HG03378 (cell line): ENCODE measurements at regions not wholly inside any gene's neighbourhood (a gene's known extent, or its start where the extent isn't known, plus 50 kb on each side); places are given as distances from the start of the nearest gene placed in this dataset.
"Not testable (repeated sequence)": the region's sequence is repeated elsewhere in the genome, so short reads cannot be mapped to it uniquely, and the experiment has no call there.

Experiments
- ATAC-seq: cut with Tn5 transposase; IDR thresholded peaks from one replicate; pipeline ENCODE4 v1.9.1; 2021; ENCODE audit warnings: mild to moderate bottlenecking, moderate library complexity; ENCODE audit not compliant: unreplicated experiment

DNA sequence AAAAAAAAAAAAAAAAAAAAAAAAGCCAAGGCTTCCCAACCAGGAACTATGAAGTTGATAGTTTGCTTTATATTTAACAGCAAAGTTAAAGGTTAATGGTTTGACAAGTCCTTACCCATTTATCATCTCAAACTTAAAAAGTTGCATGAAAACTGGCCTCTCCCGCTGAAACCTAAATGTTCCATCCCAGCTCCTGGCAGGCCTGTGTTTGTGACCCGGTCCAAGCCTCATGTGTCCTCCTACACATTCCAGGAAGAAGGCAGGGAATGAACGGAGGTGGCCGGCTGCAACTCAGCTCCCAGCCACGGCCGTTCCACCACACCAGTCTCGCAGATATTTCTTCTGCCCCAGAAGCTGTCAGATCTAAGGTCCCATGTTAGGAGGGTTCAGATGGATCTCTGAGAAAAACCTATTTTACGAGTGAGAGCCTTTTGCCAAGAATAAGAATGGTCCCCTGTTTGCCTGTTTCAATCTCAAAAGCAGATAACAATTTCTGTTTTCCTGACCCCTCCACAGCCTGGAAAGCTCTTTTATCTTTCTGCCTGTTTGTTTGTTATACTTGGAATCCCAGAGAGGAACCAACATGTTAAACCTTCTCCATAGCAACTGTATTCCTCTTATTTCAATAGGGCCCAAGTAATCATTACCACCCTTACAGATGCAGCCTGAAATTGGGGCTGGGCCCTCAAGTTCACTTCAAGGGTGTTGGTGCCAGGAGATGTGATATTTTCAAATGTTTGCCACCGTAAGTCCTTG is 56.5 kb downstream of the KCTD12 start:
- no peak for ATAC-seq

DNA sequence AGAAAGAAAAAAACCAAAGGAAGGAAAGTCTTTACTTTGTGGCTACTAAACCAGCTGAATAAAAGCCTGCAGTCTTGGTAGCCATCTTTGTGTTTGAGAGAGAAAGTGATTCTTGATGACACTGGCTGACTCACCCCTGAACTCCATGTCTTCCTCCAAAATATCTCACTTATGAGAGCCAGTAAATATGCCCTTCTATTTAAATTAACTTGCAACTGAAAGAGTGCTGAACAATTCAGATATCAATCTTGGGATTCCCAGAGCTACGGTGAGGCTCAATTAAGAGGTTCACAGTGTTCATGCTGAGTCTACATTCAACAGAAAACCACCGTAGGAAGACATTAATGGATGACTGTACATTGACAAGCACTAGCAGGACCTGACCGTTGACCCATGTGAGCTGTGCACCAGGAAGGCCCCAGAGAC is 57.9 kb downstream of the KCTD12 start:
- peak; percentile 79 for ATAC-seq

DNA sequence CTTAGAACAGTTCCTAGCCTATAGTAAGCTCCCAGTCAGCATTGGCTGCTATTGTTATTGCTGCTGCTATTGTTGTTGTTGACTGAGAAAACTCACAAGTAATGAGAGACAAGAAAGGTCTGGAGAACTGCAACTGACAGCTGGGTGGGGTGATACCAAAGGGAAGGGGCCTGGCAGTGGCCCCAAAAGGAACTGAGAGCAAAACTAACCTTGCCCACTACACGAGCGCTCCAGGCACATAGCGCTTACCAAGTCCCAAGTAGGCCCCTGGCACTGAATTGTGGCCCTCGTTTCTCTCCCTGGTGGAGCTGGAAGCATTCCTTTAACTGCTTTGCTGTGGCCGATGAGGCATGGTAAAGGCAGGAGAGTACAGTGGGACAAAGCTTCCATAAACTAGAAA is 59.7 kb downstream of the KCTD12 start:
- no peak for ATAC-seq

DNA sequence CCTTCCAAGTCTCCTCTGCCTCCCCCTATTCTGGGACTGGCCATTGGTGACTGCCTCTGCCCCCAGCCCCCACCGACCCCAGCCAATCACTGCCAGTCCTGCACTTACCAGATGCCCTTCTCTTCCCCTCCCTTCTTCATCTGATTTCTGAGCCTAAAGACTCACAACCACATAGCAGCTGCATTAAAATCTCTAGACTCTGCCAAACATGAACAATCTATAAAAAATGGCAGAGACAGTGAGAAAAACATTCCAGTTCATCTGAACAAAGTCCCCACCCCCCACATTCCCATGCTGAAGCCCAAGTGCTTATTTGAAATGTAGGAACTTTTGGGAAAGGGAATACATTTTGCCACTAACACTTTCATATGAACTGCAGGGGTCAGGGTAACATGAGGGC is 60.8 kb downstream of the KCTD12 start:
- ATAC-seq: no peak

GRCh38 chr13:76823969-76824368 is 62.2 kb downstream of the KCTD12 start:
- no peak for ATAC-seq

DNA sequence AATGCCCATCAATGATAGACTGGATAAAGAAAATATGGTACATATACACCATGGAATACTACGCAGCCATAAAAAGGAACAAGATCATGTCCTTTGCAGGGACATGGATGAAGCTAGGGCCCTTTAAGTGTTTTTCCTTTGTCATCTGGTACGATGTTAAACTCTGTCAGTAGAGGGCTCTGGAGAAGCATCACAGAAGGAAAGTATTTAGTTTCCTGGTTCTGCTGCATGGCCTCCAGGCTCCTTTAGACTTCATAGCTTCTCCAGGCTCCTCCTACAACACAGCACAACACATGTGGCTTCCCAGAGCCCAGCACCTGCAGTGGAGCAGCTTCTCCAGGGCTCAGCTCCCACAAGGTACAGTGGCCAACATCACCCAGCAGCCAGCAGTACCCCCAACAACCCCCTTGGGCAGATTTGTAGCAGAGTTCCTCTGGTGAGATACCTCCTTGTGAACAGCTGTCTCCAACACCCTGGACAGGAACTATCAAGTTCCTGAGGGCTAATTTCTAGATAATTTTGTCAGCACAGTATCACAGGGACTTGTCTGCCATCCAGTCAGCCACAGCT is 63.4 kb downstream of the KCTD12 start:
- peak; percentile 73 for ATAC-seq

GRCh38 chr13:76821222-76821621 is 65.0 kb downstream of the KCTD12 start:
- ATAC-seq: not testable (repeated sequence)

DNA sequence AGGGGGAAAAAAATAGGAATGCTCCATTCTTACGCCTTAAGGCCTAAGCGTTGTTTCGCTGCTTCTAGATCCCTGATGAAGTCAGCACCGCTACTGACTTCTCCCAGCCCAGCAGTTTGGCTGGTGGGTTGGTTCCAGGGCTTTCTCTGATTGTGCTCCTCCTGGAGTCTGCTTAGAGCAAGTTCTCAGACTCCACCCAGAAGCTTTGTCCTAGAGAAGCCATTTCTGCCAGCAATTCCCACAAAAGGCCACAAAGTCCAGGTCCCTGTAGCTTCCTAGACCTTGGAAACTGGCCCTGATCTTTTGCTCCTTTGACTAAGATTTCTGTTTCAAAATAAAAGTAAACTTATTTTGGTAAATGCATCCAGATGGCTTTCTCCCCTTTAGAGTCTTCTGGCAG is 65.4 kb downstream of the KCTD12 start:
- no peak for ATAC-seq

DNA sequence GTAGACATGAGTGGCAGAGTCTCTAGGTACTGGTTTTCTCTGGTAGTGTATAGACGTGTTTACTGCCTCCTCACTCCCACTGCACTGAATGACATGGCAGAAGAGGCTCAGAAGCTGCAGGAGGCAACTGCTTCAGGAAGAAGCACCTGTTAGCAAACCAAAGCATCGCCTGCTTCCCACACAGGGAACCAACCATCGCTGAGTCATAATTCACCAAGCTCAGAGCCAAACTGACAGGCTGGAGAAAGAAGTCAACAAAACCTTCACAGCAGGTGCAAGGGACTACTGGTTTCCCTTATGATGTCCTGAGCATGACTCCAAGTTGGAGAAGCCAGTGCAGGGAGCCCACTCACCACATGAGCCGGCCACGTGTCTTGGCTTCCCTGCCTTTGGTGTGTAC is 69.8 kb downstream of the KCTD12 start:
- peak; percentile 45 for ATAC-seq

- ATAC-seq: no peak
These were observed 70.9 kb downstream of the KCTD12 start for GRCh38 chr13:76815344-76815743.

GRCh38 chr13:76813891-76814290 is 72.3 kb downstream of the KCTD12 start:
- ATAC-seq: no peak

DNA sequence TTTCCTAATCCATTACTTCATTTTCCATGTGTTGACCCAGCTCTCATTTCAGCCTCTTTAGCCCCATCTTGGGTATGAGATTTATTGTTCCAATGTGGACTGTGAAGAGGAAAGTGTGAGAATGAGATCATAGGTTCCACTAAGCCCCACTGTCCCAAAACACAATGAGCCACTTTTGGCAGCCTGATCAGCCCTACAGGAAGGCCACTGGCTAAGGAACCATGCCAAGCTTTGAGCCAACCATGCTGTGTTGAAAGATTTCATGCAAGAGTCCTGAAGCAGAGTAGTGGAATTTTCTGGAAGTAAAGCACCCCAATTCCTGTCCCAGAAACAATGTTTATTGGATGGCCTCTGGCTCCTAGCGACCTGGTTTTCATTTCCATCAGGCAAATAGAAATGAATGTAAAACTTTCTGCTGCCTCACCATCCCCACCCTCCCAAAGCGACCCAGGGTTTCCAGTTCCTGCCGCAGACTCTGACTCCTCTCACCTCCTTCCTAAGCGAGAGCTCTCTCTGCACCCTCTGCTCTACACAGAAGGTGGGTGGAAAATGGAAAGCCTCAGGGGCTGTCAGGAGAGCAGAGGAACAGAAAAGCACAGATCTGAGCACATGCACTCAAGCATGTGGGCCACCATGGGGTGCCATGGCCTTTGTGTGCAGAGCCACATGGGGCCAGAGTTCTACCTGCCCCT is 73.1 kb downstream of the KCTD12 start:
- ATAC-seq: no peak

DNA sequence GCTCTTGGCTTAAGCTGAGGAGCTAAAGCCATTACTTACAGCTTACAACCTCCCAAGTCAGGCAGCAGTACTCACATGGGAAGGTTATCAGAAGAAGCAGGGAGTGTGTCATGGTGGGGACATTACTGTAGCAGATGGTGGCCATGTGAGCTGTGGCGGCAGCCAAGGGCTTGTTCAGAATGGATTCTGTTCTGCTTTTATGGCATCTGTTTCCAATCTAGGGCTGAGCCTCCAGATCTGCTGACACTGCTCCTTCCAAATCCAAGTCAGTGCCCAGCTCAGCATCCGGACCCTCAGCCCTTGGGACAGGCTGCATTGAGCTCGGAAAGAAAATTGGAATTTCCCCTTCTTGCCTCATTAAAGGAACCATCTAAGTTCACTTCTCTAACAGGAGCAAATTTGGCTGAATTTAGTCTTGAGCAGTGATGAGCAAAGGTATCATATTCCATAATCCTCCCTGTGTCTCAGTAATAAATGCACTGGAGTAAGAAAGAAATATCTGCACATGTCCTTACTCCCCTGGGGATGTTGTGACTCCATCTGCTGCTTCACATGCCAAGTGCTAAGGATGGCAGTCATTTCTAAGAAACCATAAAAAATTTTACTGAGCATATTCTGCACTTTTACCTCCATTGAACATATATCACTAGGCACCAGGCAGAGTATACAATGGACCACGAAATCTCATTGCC is 73.9 kb downstream of the KCTD12 start:
- no peak for ATAC-seq

DNA sequence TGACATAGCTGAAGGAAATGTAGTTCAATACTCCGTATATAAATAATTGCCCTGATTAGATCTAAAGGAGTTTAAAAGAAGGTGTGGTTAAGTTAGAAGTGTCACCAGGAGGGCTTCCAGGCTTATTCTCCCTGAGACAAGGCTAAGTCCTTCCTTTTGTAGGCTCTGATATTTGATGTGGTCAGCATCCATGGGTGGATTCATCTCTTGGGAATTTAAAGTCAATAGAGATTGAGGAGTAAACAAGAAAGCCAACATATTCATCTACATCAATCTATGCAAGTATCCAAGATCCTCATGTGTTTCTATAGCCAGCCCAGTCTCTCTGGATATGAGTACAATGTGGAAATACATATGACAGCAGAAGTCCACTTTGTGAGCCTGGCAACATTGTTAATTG is 76.8 kb downstream of the KCTD12 start:
- ATAC-seq: no peak

DNA sequence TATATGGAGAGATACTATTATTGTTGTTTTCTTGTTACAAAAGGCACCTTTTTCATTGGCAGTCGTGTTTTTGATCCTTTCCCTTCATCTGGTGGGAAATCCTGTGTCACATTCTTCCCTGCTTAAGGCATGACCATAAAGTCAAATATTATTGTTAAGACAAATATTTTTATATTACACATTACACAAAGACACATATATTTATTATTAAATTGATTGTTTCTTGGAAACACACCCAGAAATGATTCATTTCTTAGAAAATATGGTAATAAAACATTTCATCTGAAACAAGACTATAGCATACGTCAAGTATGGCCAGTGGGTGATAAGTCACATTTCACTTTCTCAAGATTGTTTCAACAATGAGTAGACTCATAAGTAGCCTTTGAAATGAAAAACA is 77.3 kb downstream of the KCTD12 start:
- no peak for ATAC-seq

DNA sequence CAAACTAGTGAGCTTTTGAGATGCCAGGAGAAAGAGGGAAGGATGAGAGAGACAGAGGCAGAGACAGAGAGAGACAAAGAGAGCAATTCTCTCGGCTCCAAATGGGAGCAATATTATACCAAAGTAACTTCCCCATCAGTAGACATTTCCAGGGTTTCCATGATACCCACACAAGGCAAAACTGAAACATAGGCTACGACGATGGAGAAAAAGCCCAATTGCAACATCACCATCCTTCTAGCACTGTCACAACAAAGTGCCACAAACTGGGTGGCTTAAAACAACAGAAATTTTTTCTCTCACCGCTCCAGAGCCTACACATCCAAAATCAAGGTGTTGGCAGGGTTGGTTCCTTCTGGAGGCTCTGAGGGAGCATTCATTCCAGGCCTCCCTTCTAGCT is 81.4 kb downstream of the KCTD12 start:
- ATAC-seq: no peak

DNA sequence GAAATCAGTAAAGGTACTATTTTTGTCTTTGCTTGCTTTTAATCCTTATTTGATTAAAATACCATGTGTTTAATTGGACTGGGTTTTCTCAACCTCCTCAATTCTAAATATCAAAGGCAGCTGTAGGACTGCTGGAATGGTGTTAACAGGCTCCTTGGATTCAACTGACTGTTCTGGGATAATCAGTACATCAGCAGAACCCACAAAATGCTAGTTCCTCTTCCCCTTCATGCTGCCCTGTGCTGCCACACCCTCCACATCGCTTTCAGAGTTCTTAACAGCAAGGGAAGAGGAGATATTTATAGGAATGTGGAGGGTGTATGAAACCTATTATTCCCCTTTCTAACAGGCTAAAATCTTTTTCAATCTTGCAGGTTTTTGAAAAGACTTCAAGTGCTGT is 82.4 kb downstream of the KCTD12 start:
- no peak for ATAC-seq

- no peak for ATAC-seq
These were observed 85.3 kb downstream of the KCTD12 start for GRCh38 chr13:76800943-76801342.

DNA sequence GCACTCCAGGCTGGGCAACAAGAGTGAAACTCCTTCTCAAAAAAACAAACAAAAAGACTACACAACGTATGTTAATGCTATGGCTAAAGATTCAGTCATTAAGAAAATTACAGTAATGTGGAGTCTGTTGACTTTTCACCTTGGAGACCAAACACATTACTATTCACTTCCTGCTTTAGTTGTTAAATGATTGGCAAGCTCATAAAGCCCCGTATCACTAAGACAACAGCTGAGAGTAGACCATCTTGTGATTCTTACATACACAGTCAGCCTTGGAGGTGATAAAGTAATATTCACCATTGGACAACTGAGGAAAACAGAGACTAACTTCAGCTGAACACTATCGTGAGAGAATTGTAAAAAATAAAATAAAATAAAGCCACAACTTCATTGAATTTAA is 86.5 kb downstream of the KCTD12 start:
- no peak for ATAC-seq

- ATAC-seq: no peak
These were observed 88.2 kb downstream of the KCTD12 start for GRCh38 chr13:76798037-76798436.

DNA sequence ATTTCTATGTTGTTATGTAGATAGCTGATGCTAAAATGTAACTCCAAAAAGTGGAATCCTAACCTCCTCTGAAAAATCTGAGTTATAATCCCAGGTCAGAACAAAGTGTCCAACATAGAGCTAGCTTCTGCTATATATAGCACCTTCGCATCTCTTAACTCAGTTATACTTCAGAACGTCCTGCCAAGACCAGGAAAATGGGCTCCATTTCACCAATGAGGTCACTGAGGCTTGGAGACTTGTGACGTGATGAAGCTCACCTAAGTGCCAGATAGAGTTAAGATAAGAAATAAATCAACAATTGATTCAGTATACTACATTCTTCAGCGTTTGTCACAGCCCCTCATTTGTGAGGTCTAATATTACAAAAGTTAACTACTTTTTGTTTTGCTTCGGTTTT is 88.8 kb downstream of the KCTD12 start:
- ATAC-seq: no peak

- ATAC-seq: no peak
These were observed 89.4 kb downstream of the KCTD12 start for GRCh38 chr13:76796851-76797250.
